MV-4-11 (cell line): ENCODE measurements at regions not wholly inside any gene's neighbourhood (a gene's known extent, or its start where the extent isn't known, plus 50 kb on each side); places are given as distances from the start of the nearest gene placed in this dataset.

Source experiments
- DNase-seq: peaks from one replicate; lab custom pipeline; 2025; lab: John Stamatoyannopoulos, UW

DNA sequence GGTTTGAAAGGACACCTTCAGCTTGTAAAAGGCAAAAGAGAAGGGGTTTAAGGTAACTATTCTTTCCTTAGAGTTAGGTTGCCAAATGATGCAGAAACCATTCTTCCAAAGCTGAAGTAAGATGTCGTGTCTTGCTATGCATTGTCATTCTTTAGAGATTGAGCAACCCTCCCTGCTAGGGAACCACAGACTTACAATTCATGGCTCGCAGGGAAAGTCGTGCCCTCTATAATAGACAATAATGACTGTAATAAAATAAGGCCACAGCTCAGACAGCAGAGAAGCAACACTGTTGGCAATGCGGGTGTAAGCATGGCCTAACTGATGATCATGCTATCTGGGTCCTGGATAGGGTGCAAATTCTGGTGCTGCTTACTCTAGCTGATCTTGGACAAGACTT is 129.6 kb upstream of the CDH13 start:
- peak; percentile 44 for DNase-seq

- no peak for DNase-seq
Measured at GRCh38 chr16:82488460-82488859, 138.3 kb upstream of the CDH13 start.

DNA sequence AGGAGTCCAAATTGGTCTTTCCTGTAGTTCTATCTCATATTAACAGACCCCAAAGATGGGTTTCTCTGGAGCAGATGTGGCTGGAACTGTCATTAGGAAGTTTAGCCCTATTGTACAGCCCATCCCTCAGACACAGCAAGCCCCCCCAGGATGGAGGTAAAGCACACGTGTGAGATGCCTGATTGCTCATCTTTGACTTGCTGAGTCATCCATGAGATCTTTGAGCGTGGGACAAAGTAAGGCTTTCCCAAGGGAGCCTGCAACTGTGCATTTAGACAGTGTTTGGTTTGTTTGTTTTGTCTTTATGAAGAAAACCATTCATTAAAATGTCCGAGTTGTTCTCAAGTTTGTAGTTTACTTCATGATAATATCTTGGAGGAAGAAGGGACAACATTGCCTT is 145.3 kb upstream of the CDH13 start:
- no peak for DNase-seq

DNA sequence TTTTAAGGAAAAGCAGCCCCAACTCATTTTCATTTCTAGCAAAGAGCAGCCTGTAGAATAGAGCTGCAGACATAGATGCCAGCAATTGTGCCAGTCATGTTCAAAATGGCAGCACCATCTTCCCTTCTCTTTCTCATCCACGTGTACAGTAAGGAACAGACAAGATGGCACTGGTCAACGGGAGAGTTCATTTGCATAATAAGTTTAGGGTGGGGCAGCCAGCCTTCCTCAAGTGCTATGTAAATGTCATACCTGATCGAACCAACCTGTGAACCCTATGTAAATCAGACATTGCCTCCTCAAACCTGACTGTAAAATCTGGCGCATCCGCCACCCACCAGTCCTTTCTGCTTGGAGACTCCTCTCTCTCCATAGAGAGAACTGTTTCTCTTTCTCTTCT is 150.0 kb upstream of the CDH13 start:
- no peak for DNase-seq

- DNase-seq, result no peak
Measured at GRCh38 chr16:82470620-82471152, 156.1 kb upstream of the CDH13 start.

GRCh38 chr16:82470016-82470415 is 156.8 kb upstream of the CDH13 start:
- DNase-seq, result no peak

- no peak for DNase-seq
Measured at GRCh38 chr16:82464187-82464586, 162.6 kb upstream of the CDH13 start.

DNA sequence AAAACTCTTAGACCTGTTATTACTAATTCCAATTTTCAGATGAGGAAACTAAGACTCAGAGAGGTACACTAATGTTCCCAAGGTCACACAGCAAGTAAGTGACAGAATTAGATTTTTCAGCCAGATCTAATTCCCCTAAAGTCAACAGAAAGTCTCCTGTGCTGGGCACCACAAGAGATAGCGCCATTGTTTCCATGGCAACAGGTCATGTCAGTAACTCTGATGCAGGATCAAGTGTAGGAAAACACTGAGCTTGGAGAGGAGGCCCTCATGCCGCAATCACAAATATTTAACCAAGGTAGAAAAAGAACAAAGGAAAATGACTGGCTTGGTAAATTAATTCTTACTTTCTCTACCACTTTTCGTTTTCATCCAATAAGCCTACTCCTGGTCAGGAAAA is 166.0 kb upstream of the CDH13 start:
- no peak for DNase-seq

GRCh38 chr16:82459580-82460256 is 167.1 kb upstream of the CDH13 start:
- DNase-seq, result no peak

DNA sequence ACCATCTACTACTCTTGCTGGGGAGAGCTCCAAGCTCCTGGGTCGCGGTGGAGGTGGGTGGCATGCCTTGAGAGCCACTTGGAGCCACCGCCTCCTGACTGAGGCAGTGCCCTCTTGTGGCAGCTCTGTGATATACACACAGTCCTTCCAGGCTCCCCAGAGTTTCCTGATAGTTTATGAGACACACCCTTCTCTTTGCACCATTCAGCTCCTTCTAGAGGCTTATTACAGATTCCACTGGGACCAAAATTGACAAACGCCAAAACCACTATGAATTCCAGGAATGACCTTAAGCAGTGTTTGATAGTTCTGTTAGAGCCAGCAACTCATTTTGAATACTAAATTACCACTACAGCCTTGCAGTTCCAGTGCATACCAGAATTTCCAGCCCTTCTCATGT is 170.1 kb upstream of the CDH13 start:
- DNase-seq, result peak; percentile 42

GRCh38 chr16:82454566-82454965 is 172.2 kb upstream of the CDH13 start:
- no peak for DNase-seq

DNA sequence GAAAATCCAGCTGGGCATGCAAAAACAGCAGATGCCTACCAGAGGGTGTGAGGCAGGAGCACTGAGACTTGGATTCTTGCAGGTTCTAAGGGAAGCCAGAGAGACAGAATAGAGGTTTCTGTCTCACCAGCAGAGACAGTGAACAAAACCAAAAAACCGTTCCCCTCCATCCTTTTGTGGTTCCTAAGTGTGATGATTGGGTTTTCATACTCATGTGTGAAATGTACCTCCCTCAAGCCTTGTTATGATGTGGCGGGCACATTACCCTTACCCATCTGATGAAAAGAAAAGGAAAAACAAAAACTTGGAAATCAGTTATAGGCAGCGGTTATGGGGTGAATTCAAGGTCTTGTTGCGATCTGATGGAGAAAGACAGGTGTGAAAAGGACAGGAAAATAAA is 172.6 kb upstream of the CDH13 start:
- no peak for DNase-seq

DNA sequence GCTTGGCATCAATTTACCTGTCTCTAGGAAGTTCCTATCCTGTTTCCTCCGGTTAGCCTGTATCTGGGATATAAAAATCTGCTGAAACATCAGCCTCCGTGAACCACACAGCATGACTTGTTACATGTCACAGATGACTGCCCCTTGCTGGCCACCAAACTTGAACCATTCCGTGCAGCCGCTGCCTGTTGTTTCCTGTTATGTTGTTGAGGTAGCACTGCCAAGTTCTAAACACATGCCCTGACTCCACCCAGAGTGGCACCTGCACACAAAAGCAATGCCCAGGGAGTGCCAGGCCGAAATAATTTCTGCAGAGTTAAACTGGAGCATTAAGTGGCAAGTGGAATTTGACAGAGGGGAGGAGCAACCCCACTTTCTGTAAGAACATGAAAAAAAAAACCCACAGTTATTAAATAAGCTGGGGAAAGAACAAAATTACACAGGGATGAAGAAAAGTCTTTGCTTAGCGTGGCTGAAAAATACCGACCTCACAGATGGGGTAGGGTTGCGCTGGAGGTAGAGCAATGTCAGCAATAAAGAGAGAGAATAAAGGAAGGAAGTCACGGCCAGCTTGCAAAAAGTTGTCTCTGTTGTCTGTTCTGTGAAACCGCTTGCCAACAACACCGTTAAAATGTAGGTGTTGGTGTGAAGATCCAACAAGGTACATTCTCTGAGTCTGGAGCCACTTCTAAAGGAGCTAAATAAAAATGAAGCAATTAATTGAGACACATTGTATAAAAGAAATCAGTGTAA is 174.6 kb upstream of the CDH13 start:
- no peak for DNase-seq

DNA sequence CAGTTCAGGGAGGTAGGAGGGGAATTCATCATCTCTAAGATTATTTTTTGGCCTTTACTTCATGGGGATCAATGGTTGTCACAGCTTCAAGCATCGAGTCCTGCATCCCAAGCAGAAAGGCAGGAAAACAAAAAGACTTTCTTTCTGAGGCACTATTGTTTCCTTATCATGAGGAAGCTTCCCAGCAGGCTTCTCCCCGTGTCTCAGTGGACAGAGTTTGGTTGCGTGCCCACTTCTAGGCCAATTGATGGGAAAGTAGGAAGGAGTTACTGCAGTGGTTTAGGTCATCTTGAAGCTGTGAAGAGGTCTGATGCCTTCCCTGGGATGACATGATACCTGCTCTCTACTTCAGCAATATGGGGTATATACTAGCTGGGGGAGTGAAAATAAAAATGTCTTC is 175.3 kb upstream of the CDH13 start:
- no peak for DNase-seq

DNA sequence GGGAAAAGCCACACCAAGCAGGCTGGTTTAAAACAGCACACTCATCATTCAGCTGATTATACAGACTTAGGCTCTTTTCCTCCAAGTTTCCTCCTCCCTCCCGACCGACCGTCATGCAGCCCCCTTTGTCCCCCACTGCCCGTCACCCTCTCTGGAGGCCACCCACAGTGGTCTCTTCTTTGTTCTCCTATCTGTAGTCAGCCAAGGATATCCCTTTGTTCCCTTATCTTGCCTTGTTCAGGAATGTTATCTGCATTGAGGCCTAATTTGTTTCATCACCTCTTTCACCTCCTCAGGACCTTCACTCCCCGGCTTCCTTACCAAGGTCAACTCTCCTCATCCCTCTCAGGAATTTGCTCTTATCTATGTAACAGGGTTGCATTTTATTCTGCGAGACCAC is 186.4 kb upstream of the CDH13 start:
- no peak for DNase-seq

- DNase-seq, result no peak
Measured at GRCh38 chr16:82439678-82440293, 187.0 kb upstream of the CDH13 start.

DNA sequence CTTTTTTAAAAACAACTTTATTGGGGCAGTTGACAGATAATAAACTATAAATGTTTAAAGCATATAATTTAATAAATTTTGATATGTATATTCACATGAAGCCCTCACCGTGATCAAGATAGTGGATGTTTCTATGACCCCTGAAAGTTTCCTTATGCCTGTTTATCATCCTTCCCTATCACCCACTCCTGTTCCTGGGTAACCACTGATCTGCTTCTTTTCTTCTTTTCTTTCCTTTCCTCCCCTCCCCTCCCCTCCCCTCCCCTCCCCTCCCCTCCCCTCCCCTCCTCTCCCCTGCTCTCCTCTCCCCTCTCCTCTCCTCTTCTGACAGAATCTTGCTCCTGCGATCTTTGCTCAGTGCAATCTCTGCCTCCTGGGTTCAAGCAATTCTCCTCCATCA is 193.7 kb upstream of the CDH13 start:
- no peak for DNase-seq

- DNase-seq, result peak; percentile 33
Measured at GRCh38 chr16:82432261-82432660, 194.5 kb upstream of the CDH13 start.

GRCh38 chr16:82425661-82426060 is 201.1 kb upstream of the CDH13 start:
- no peak for DNase-seq

DNA sequence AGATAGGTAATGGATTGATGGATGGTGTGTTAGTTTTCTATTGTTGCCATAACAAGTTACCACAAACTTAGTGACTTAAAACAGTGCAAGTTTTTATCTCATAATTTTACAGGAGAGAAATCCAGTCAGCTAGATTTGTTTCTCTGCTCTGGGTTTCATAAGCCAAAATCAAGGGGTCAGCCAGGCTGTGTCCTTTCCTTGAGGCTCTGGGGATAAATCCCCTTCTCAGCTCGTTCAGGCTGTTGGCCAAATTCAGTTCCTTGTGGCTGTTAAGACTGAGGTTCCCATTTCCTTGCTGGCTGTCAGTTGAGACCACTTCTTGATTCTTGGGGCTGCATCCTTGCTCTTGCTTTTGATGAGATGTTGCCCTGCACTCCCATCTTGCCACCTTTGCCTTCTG is 204.9 kb upstream of the CDH13 start:
- DNase-seq, result no peak

DNA sequence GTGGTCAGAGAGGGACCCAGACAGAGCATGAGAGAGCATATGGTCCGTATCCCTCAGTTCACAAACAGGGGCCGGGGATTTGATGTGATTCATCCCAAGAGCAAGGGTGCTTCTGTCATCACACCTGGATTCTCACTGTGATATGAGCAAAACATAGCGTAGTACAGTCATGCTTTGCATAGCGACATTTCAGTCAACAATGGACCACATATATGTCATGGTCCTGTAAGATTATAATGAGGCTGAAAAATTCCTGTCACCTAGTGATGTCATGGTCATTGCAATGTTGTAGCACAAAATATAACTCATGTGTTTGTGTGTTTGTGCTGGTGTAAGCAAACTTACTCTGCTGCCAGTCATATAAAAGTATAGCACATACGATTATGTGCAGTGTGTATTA is 207.4 kb upstream of the CDH13 start:
- no peak for DNase-seq

DNA sequence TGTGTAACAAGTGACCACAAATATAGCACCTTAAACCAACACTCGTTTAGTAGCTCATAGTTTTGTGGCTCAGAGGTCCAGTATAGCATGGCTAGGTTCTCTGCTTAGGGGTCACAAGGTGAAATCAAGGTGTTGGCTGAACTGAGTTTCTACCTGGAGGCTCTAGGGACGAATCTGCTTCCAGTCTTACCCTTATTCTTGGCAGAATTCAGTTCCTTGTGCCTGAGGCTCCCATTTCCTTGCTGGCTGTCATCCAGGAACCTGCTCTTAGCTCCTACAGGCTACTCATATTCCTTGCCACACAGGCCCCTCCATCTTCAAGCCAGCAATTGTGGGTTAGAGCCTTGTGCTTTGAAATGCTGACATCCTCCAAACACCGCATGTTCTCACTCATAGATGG is 212.3 kb upstream of the CDH13 start:
- no peak for DNase-seq

DNA sequence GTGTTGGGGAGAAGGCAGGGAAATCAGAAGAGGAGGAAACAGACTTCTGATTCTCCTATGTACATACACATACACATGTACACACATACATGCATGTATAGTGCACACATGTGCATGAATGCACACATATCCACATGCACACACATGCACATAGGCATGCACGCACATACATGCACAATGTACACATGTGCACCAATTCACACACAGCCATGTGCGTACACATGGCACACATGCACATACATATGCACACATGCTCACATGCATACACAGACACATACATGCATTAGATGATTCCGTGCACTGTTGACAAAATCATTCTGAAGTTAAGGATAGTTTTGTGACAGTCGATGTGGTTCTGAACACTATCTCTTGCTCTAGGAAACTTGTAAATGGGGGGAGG is 214.0 kb upstream of the CDH13 start:
- DNase-seq, result no peak
